HG02970 (cell line): ENCODE measurements at regions not wholly inside any gene's neighbourhood (a gene's known extent, or its start where the extent isn't known, plus 50 kb on each side); places are given as distances from the start of the nearest gene placed in this dataset.

Experiments used
- ATAC-seq: cut with Tn5 transposase; IDR thresholded peaks from one replicate; pipeline ENCODE4 v1.9.1; 2021; ENCODE audit warnings: mild to moderate bottlenecking, moderate library complexity, moderate number of reproducible peaks; ENCODE audit not compliant: unreplicated experiment, low FRiP score

DNA sequence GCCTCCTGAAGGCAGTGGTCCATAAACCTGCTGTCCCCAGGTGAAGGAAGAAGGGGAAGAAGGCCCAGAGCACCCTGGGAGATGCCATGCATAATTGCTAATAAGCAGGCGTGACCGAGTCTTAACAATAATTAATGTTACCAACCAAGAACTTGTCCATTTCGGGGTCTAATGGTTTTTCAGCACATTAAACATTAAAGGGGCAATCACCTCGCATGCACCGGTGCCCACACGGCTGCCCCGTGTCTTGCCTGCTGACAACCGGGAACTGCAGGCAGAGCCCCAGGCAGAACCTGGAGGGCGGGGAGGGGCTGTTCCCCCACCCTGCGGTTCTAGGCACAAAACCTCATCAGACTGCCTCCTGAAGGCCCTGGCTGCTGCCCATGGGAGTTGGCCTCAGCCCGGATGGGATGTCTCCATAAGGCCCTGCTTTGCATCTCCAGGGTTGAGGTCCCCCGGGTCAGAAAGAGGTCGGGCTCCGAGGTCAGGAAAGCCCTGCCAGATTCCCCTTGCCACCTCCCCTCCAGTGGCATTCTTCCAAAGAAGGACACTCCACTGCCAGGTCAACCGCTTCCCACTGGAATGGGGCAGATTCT is 169.0 kb downstream of the BUD13 start:
- no peak for ATAC-seq

DNA sequence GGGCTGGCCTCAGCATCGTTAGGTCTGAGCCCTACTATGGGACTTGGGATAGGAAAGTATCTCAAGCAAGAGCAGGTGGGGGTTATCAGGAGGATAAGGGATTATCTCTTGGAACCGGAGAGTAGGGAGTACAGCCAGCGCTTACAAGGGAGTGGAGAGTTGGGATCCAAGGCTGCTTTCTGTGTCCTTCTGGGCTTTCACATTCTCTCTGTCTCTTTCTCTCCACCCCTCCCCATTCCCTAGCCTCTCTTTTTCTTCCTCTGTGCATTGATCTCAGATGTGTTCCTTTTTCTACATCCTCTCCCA is 170.2 kb downstream of the BUD13 start:
- no peak for ATAC-seq

DNA sequence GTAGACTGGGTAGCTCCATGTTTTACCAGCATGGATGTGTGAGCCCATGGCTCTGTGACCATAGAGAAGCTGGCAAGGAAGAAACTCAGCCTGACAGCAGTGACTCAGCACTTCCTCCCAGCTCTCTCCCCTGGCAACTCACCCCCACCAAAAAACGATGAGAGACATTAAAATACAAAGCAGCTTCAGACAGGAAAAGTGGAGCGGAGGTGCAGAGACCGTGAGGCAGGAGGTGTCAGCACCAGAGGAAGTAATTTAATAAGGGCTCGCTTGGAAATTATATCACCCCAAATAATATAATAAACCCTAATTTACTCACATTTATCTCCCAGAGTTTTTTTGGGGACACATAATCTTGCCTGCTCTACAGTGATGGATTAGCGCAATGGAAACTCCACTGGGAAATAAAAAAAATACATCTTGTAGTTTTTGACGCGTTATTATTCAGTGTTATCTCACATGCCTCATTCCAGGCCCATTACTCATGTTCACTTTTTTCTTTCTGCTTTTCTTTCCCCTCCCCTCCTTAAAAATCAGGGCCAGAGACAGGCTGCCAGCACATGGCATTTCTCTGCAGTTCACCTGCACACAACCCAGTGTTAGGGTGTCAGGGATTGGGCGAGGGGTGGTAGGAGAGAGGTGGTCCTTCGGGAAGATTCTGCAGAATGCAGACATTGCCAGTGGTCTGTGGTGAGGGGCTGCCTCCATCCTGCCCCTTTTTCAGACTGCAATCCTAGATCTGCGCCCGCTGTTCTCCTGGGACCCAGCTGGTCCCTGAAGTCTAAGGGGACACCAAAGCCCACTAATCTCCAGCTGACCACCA is 170.8 kb downstream of the BUD13 start:
- ATAC-seq = no peak

DNA sequence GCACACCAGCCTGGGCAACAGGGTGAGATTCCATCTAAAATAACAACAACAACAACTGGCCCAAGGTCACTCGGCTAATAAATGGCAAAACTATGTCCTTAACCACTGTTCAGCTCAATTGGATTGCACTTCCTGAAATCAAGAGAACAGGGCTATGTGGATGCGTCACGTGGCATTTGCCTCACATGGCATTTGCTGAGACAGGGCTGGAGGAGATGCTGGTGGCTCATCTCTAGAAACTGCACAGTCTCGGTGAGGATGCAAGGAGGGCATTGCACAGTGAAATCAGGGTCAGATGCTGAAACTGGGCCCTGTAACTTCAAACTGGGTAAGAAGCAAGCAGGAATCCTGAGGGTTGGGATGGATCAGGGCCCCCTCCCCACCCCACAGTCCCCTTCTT is 171.9 kb downstream of the BUD13 start:
- no peak for ATAC-seq

DNA sequence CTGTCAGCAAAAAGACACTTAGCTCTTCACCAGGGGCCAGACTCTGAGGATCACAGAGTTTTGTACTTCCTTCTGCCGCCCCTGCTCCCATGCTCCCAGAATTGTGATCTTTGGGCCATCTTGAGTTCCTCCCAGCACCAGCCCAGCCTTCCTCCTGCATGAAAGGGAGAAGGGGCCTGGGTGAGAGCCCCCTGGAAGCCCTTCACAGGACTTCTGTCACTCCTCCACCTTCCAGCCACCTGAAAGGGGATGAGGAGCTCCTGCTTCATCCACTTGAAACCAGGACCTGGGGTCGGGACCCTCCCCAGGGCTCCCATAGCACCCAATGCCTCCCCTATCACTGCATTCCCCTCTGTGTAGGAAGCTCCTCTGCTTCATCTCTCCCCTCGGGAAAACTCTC is 174.2 kb downstream of the BUD13 start:
- no peak for ATAC-seq

GRCh38 chr11:116598036-116598435 is 174.8 kb downstream of the BUD13 start:
- ATAC-seq = no peak

DNA sequence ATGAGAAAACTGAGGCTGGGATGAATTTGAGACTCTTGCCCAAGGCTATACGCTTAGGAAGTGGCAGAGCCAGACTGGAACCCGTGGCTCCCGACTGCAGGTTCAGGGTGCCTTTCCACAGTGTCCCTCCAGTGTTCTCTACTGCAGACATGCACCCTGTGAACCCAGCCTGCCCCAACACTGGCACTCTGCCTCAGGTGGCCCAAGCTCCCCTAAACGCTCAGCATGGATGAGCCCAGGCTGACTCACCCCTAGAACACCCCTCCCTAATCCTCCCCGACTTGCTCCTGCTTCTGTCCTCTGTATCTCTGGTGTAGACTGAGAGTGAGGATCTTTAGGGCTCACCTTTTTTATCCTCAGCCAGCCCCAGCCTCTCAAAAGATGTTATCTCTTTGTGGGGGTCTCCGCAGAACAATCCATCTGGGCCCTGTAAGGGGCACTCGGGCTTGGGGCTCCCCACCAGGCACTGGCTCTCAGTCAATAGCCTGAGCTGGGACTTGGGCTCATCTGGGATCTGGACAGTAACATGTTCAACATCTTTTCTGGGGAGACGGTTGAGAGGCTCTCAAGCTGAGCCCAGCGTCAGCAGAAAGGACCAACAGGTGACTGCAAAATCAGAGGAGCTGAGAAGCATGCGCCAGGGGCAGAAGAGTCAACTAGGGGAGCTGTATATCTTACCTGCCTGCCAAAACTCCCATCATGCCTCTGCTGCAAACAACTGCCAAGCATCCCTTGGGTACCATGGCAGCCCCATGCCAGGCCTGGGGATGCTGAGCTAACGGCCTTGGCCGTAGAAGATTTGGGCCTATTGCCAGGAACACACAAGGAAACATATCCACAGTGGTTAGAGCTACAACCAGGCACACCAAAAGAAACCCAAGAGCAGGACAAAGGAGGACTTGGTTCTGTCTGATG is 176.2 kb downstream of the BUD13 start:
- no peak for ATAC-seq

DNA sequence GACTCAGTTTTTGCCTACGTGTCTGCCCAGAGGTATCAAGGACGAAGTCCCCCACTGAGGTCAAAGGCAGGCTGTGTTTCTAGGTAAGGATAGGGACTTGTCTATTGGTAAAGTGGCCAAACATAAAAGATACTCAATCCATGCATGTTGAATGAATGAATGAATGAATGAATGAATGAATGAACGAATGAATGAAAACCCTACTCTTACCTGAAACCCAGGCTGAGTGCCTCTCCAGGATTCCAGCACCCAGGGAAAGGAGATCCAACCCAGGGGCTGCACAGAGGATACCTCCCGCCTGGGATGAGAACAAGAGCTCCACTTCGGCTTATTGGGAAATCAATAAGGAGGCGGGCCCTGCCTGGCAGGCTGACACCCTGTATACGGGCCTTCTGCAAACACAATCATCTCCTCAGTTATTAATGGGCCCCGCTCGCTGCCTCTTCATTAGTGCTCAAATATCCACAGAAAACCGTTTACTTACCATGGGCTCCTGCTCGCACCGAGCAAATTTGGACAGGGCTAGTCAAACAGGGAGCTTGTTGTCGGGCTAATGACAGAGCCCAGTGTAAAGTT is 177.4 kb downstream of the BUD13 start:
- no peak for ATAC-seq

GRCh38 chr11:116590844-116591570 is 181.8 kb downstream of the BUD13 start:
- ATAC-seq = no peak

GRCh38 chr11:116589402-116589801 is 183.4 kb downstream of the BUD13 start:
- no peak for ATAC-seq

DNA sequence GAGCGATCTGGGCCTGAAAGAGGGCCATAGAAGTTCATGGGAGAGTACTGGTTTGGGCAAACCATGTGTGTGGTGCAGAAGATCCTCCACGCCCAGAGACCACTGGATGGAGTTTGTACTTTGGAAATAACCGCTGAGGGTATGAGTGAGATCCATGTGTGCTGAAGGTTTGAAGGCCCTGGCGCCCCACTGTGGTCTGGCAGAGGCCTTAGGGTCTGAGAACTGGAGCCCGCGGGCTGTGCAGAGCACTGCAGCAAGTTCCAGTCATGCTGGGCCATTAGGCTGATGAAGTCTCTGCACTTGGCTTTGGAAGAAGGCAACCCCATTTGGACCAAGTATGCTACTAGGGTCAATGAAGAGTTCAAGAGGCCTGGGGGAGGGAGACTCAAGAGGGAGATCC is 186.4 kb downstream of the BUD13 start:
- no peak for ATAC-seq

- ATAC-seq = no peak
Measured at GRCh38 chr11:116582571-116582970, 190.2 kb downstream of the BUD13 start.

GRCh38 chr11:116581349-116581748 is 191.4 kb downstream of the BUD13 start:
- ATAC-seq = no peak

- no peak for ATAC-seq
Measured at GRCh38 chr11:116580799-116581198, 192.0 kb downstream of the BUD13 start.

GRCh38 chr11:116579857-116580727 is 192.7 kb downstream of the BUD13 start:
- ATAC-seq = no peak

GRCh38 chr11:116579031-116579653 is 193.6 kb downstream of the BUD13 start:
- no peak for ATAC-seq

DNA sequence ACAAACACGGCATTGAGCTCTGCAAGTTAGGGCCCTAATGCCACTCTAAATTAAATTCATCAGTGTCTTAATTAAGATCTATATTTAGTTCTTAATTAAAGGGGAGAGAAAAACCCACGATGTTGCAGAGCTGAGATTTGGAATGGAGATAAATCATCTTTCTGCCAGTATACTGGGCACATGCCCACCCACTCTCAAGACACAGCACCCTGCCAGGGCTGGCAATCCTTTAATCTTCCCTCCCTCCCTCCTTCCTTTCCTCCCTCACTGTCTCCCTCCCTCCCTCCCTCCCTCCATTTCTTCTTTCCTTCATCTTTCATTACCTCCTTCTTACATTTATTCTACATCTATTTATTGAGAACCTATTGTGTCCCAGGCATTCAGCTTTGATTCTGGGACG is 194.8 kb downstream of the BUD13 start:
- no peak for ATAC-seq

DNA sequence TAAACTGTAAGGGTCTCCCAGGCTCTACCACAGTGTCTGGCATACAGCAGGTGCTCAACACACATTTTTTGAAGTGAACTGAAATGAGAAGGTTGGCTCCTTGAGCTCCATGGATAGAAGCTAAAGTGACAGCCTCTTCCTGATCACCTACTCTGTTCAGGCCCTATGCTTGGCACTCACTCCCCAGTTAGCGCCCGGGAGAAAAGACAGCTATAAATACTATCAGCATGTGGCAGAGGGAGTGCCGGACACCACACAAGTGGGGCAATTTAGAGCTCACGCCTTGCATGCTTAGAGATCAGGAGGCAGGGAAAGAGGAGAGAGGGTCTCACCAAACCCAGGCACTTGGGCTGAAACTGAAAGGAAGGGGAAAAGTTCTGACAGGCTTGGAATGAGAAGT is 195.5 kb downstream of the BUD13 start:
- no peak for ATAC-seq

DNA sequence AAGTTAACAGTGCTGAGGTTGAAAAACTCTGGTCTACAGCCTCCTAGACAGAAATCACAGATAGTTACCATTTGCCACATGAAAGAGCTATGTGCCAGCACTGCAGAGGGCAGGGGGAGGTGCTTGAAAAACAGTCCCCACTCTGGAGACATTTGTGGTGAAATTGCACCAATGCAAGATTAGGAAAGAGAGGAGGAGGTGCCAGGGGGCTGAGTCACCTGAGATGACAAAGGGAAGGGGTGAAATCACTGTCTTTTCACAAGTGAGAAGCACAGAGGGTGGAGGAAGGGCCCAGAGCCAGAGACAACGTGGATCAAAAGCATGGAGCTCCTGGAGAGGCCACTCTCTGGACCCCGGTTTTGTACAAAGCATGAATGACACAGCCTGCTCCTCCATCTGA is 196.3 kb downstream of the BUD13 start:
- ATAC-seq = no peak
